ENCODE measurements at regions not wholly inside any gene's neighbourhood (a gene's known extent, or its start where the extent isn't known, plus 50 kb on each side); places are given as distances from the start of the nearest gene placed in this dataset.
"Not testable (repeated sequence)": the region's sequence is repeated elsewhere in the genome, so short reads cannot be mapped to it uniquely, and the experiment has no call there.

- no peak for TF ChIP-seq CTCF (conservative IDR thresholded peaks at IDR 0.05)
- Mint-ChIP-seq H3K27ac (no peak overlapping the region), H3K36me3 (no peaks in the 10 kb centered on the region), H3K4me3 (no peak overlapping the region), H3K27me3 (no peaks in the 10 kb centered on the region), H3K4me1 (ENCODE audit: unreplicated experiment) (no peaks in the 10 kb centered on the region), H3K9me3 (peaks cover 4% of the 10 kb centered on the region)
- DNase-seq (ENCODE audit: extremely low spot score, unreplicated experiment): no peak
Measured at GRCh38 chr20:29763821-29764511, 1493.5 kb upstream of the DEFB115 start.

GRCh38 chr20:29764922-29765610, 1492.4 kb upstream of the DEFB115 start:
- not testable (repeated sequence) for DNase-seq (ENCODE audit: extremely low spot score, unreplicated experiment); H3K4me1 Mint-ChIP-seq (ENCODE audit: unreplicated experiment); H3K27me3 Mint-ChIP-seq; H3K9me3 Mint-ChIP-seq; H3K4me3 Mint-ChIP-seq; H3K27ac Mint-ChIP-seq; H3K36me3 Mint-ChIP-seq

GRCh38 chr20:29778033-29778432, 1479.4 kb upstream of the DEFB115 start:
- H3K27me3 Mint-ChIP-seq; H3K27ac Mint-ChIP-seq; H3K36me3 Mint-ChIP-seq; H3K4me3 Mint-ChIP-seq; DNase-seq (ENCODE audit: extremely low spot score, unreplicated experiment); H3K4me1 Mint-ChIP-seq (ENCODE audit: unreplicated experiment): not testable (repeated sequence)
- peaks cover 14% of the 10 kb centered on the region for H3K9me3 Mint-ChIP-seq

GRCh38 chr20:29781217-29781616, 1476.2 kb upstream of the DEFB115 start:
- not testable (repeated sequence) for H3K4me1 Mint-ChIP-seq (ENCODE audit: unreplicated experiment); H3K27ac Mint-ChIP-seq; H3K36me3 Mint-ChIP-seq; H3K4me3 Mint-ChIP-seq; DNase-seq (ENCODE audit: extremely low spot score, unreplicated experiment); H3K27me3 Mint-ChIP-seq
- peaks cover 28% of the 10 kb centered on the region for H3K9me3 Mint-ChIP-seq

GRCh38 chr20:29781891-29782290, 1475.6 kb upstream of the DEFB115 start:
- not testable (repeated sequence) for H3K4me3 Mint-ChIP-seq

GRCh38 chr20:29787456-29787855, 1470.0 kb upstream of the DEFB115 start:
- not testable (repeated sequence) for H3K4me1 Mint-ChIP-seq (ENCODE audit: unreplicated experiment); DNase-seq (ENCODE audit: extremely low spot score, unreplicated experiment); H3K27ac Mint-ChIP-seq; H3K4me3 Mint-ChIP-seq; H3K27me3 Mint-ChIP-seq; H3K36me3 Mint-ChIP-seq
- H3K9me3 Mint-ChIP-seq: peaks cover 30% of the 10 kb centered on the region

More at GRCh38 chr20:29781891-29782290, 1475.6 kb upstream of the DEFB115 start:
- H3K36me3 Mint-ChIP-seq; H3K4me1 Mint-ChIP-seq (ENCODE audit: unreplicated experiment); H3K27me3 Mint-ChIP-seq; H3K27ac Mint-ChIP-seq; DNase-seq (ENCODE audit: extremely low spot score, unreplicated experiment): not testable (repeated sequence)
- H3K9me3 Mint-ChIP-seq: peaks cover 34% of the 10 kb centered on the region

- Mint-ChIP-seq H3K27ac (no peak overlapping the region), H3K4me3 (no peak overlapping the region), H3K27me3 (no peaks in the 10 kb centered on the region), H3K9me3 (peaks cover 20% of the 10 kb centered on the region), H3K36me3 (no peaks in the 10 kb centered on the region), H3K4me1 (ENCODE audit: unreplicated experiment) (no peaks in the 10 kb centered on the region)
- DNase-seq (ENCODE audit: extremely low spot score, unreplicated experiment): no peak
- TF ChIP-seq CTCF (conservative IDR thresholded peaks at IDR 0.05): no peak
Measured at GRCh38 chr20:29790510-29790909, 1467.0 kb upstream of the DEFB115 start.

- H3K4me1 Mint-ChIP-seq (ENCODE audit: unreplicated experiment); H3K4me3 Mint-ChIP-seq; H3K9me3 Mint-ChIP-seq; DNase-seq (ENCODE audit: extremely low spot score, unreplicated experiment); H3K27me3 Mint-ChIP-seq; H3K27ac Mint-ChIP-seq; H3K36me3 Mint-ChIP-seq: not testable (repeated sequence)
Measured at GRCh38 chr20:29831508-29831907, 1426.0 kb upstream of the DEFB115 start.

GRCh38 chr20:29868014-29868413, 1389.5 kb upstream of the DEFB115 start:
- not testable (repeated sequence) for H3K27ac Mint-ChIP-seq; H3K36me3 Mint-ChIP-seq; H3K4me1 Mint-ChIP-seq (ENCODE audit: unreplicated experiment); DNase-seq (ENCODE audit: extremely low spot score, unreplicated experiment); H3K4me3 Mint-ChIP-seq; H3K27me3 Mint-ChIP-seq
- H3K9me3 Mint-ChIP-seq: peaks cover 20% of the 10 kb centered on the region

- H3K4me3 Mint-ChIP-seq; H3K36me3 Mint-ChIP-seq; H3K27ac Mint-ChIP-seq; DNase-seq (ENCODE audit: extremely low spot score, unreplicated experiment); H3K4me1 Mint-ChIP-seq (ENCODE audit: unreplicated experiment); H3K27me3 Mint-ChIP-seq: not testable (repeated sequence)
- peaks cover 21% of the 10 kb centered on the region for H3K9me3 Mint-ChIP-seq
Measured at GRCh38 chr20:29868688-29869087, 1388.8 kb upstream of the DEFB115 start.

GRCh38 chr20:29871816-29872215, 1385.6 kb upstream of the DEFB115 start:
- H3K36me3 Mint-ChIP-seq; H3K27ac Mint-ChIP-seq; H3K27me3 Mint-ChIP-seq; H3K4me3 Mint-ChIP-seq; DNase-seq (ENCODE audit: extremely low spot score, unreplicated experiment); H3K4me1 Mint-ChIP-seq (ENCODE audit: unreplicated experiment): not testable (repeated sequence)
- H3K9me3 Mint-ChIP-seq: peaks cover 19% of the 10 kb centered on the region
